ENCODE measurements at regions not wholly inside any gene's neighbourhood (a gene's known extent, or its start where the extent isn't known, plus 50 kb on each side); places are given as distances from the start of the nearest gene placed in this dataset.
"Not testable (repeated sequence)": the region's sequence is repeated elsewhere in the genome, so short reads cannot be mapped to it uniquely, and the experiment has no call there.

GRCh38 chr14:39733741-39734140 lies 301.5 kb upstream of the FBXO33 start:
- no peak for FAIRE-seq

- FAIRE-seq: no peak
These were observed 299.7 kb upstream of the FBXO33 start for GRCh38 chr14:39731912-39732311.

GRCh38 chr14:39726563-39726962 lies 294.3 kb upstream of the FBXO33 start:
- no peak for FAIRE-seq

GRCh38 chr14:39722547-39723273 lies 290.5 kb upstream of the FBXO33 start:
- FAIRE-seq: no peak

GRCh38 chr14:39716987-39717570 lies 284.8 kb upstream of the FBXO33 start:
- FAIRE-seq: no peak

GRCh38 chr14:39712293-39712999 lies 280.2 kb upstream of the FBXO33 start:
- FAIRE-seq: no peak

- no peak for FAIRE-seq
These were observed 272.4 kb upstream of the FBXO33 start for GRCh38 chr14:39704594-39704993.

- FAIRE-seq: no peak
These were observed 262.1 kb upstream of the FBXO33 start for GRCh38 chr14:39694341-39694740.

- no peak for FAIRE-seq
These were observed 251.5 kb upstream of the FBXO33 start for GRCh38 chr14:39683691-39684260.

- no peak for FAIRE-seq
These were observed 250.3 kb upstream of the FBXO33 start for GRCh38 chr14:39682582-39682981.

GRCh38 chr14:39681782-39682399 lies 249.7 kb upstream of the FBXO33 start:
- no peak for FAIRE-seq

GRCh38 chr14:39680777-39681176 lies 248.5 kb upstream of the FBXO33 start:
- no peak for FAIRE-seq

- FAIRE-seq: no peak
These were observed 241.5 kb upstream of the FBXO33 start for GRCh38 chr14:39673734-39674133.

- FAIRE-seq: no peak
These were observed 241.1 kb upstream of the FBXO33 start for GRCh38 chr14:39673270-39673711.

GRCh38 chr14:39668449-39668848 lies 236.2 kb upstream of the FBXO33 start:
- FAIRE-seq: no peak

GRCh38 chr14:39666386-39666785 lies 234.2 kb upstream of the FBXO33 start:
- no peak for FAIRE-seq

GRCh38 chr14:39665075-39665475 lies 232.8 kb upstream of the FBXO33 start:
- no peak for FAIRE-seq

- FAIRE-seq: no peak
These were observed 232.4 kb upstream of the FBXO33 start for GRCh38 chr14:39664646-39665045.

GRCh38 chr14:39641224-39641623 lies 209.0 kb upstream of the FBXO33 start:
- peak; percentile 66 for FAIRE-seq

- FAIRE-seq: not testable (repeated sequence)
These were observed 206.8 kb upstream of the FBXO33 start for GRCh38 chr14:39639009-39639408.

GRCh38 chr14:39628087-39628486 lies 195.9 kb upstream of the FBXO33 start:
- no peak for FAIRE-seq

GRCh38 chr14:39626589-39627576 lies 194.7 kb upstream of the FBXO33 start:
- FAIRE-seq: no peak

All from colon (tissue), 2 donors.